GM23338 (cell line): ENCODE measurements at regions not wholly inside any gene's neighbourhood (a gene's known extent, or its start where the extent isn't known, plus 50 kb on each side); places are given as distances from the start of the nearest gene placed in this dataset.
"Not testable (repeated sequence)": the region's sequence is repeated elsewhere in the genome, so short reads cannot be mapped to it uniquely, and the experiment has no call there.

Experiments used
- ATAC-seq: fragments of 200-7000 bp; cut with Tn5 transposase; 3 replicates; pipeline ENCODE4 v1.9.1; 2020
- DNase-seq: peaks from one replicate; pipeline ENCODE4 v3.0.0-alpha.2; 2015; ENCODE audit warnings: low spot score
- H2AFZ ChIP-seq: fragments of 200-600 bp; sonication (generic); 2 replicates; pipeline ENCODE4 v1.8.0; 2016; ENCODE audit warnings: antibody characterized with exemption, mild to moderate bottlenecking, moderate library complexity
- H3F3A ChIP-seq: fragments of 200-600 bp; sonication (generic); replicated peaks from 2 replicates; pipeline ENCODE4 v1.8.0; 2017; ENCODE audit warnings: antibody characterized with exemption, mixed run types, low read depth
- H3K27ac ChIP-seq: fragments of 200-600 bp; sonication (generic); 2 replicates; pipeline ENCODE4 v1.6.1; 2016; ENCODE audit warnings: low read depth
- H3K27me3 ChIP-seq: fragments of 200-600 bp; sonication (generic); 2 replicates; pipeline ENCODE4 v1.8.0; 2016; ENCODE audit warnings: mild to moderate bottlenecking, mixed run types, moderate library complexity; ENCODE audit not compliant: insufficient read depth
- H3K36me3 ChIP-seq: fragments of 200-600 bp; sonication (generic); 2 replicates; pipeline ENCODE4 v1.8.0; 2016; ENCODE audit warnings: mild to moderate bottlenecking; ENCODE audit not compliant: insufficient read depth
- H3K4me1 ChIP-seq: fragments of 200-600 bp; sonication (generic); 2 replicates; pipeline ENCODE4 v1.8.0; 2016; ENCODE audit warnings: mild to moderate bottlenecking, moderate library complexity; ENCODE audit not compliant: insufficient read depth
- H3K4me2 ChIP-seq: fragments of 200-600 bp; sonication (generic); 2 replicates; pipeline ENCODE4 v1.7.1; 2017; ENCODE audit warnings: mixed run types
- H3K4me3 ChIP-seq: fragments of 200-600 bp; sonication (generic); 2 replicates; pipeline ENCODE4 v1.6.1; 2016; ENCODE audit warnings: mixed run types
- H3K79me2 ChIP-seq: fragments of 200-600 bp; sonication (generic); replicated peaks from 2 replicates; pipeline ENCODE4 v1.8.0; 2017; ENCODE audit warnings: mild to moderate bottlenecking; ENCODE audit not compliant: insufficient read depth
- H3K9me2 ChIP-seq: fragments of 200-600 bp; sonication (generic); 2 replicates; pipeline ENCODE4 v1.8.0; 2017; ENCODE audit not compliant: insufficient read depth
- H4K20me1 ChIP-seq: fragments of 200-600 bp; sonication (generic); replicated peaks from 2 replicates; pipeline ENCODE4 v1.8.0; 2017; ENCODE audit warnings: mild to moderate bottlenecking; ENCODE audit not compliant: insufficient read depth
- H3K27ac Mint-ChIP-seq: 2 replicates; pipeline ENCODE4 v1.8.0; 2020; ENCODE audit warnings: inconsistent platforms, mild to moderate bottlenecking, moderate library complexity, mixed read lengths
- H3K27me3 Mint-ChIP-seq: 3 replicates; pipeline ENCODE4 v1.8.0; 2022; ENCODE audit warnings: low read depth, mild to moderate bottlenecking, moderate library complexity, mixed read lengths, inconsistent platforms; ENCODE audit not compliant: insufficient read depth, poor library complexity
- H3K36me3 Mint-ChIP-seq: 3 replicates; pipeline ENCODE4 v1.8.0; 2021; ENCODE audit warnings: low read depth, mild to moderate bottlenecking, inconsistent platforms, moderate library complexity, mixed read lengths
- H3K4me1 Mint-ChIP-seq: 3 replicates; pipeline ENCODE4 v1.8.0; 2020; ENCODE audit warnings: mild to moderate bottlenecking, inconsistent platforms, mixed read lengths
- H3K4me3 Mint-ChIP-seq: 3 replicates; pipeline ENCODE4 v1.8.0; 2021; ENCODE audit warnings: moderate library complexity, mild to moderate bottlenecking, inconsistent platforms, mixed read lengths
- H3K9me3 Mint-ChIP-seq: 3 replicates; pipeline ENCODE4 v1.8.0; 2020; ENCODE audit warnings: moderate library complexity, mild to moderate bottlenecking, inconsistent platforms, mixed read lengths
- CREB1 ChIP-seq: fragments of 250-450 bp; sonication (Bioruptor Pico); IDR thresholded peaks from 2 replicates; pipeline ENCODE4 v1.5.0; 2020; ENCODE audit warnings: low read depth, mild to moderate bottlenecking, moderate library complexity
- CTCF ChIP-seq, 2 experiments: fragments of 200-600 bp in 1 of 2; sonication (generic) in 1 of 2; conservative IDR thresholded peaks; 2 replicates each; pipeline versions ENCODE4 v1.5.1 to v1.6.1; 2016 to 2017; ENCODE audit warnings: antibody characterized with exemption in 2 of 2, low read depth in 2 of 2, mild to moderate bottlenecking in 2 of 2, moderate library complexity in 1 of 2
- ETS1 ChIP-seq: IDR thresholded peaks from 2 replicates; pipeline ENCODE4 v1.6.1; 2016; ENCODE audit warnings: antibody characterized with exemption
- EZH2 ChIP-seq: fragments of 200-600 bp; sonication (generic); IDR thresholded peaks from one replicate; pipeline ENCODE4 v1.8.0; 2017; ENCODE audit warnings: antibody characterized with exemption, mild to moderate bottlenecking, low read depth; ENCODE audit not compliant: unreplicated experiment
- EZH2phosphoT487 ChIP-seq: fragments of 200-600 bp; sonication (generic); IDR thresholded peaks from one replicate; pipeline ENCODE4 v1.8.1; 2018; ENCODE audit warnings: antibody characterized with exemption; ENCODE audit not compliant: unreplicated experiment
- JUNB ChIP-seq: IDR thresholded peaks from one replicate; pipeline ENCODE4 v1.6.1; 2016; ENCODE audit warnings: antibody characterized with exemption; ENCODE audit not compliant: unreplicated experiment
- POLR2AphosphoS5 ChIP-seq: IDR thresholded peaks from 2 replicates; pipeline ENCODE4 v1.6.1; 2016; ENCODE audit warnings: antibody characterized with exemption, low read depth
- STAT1 ChIP-seq: IDR thresholded peaks from one replicate; pipeline ENCODE4 v1.6.1; 2016; ENCODE audit warnings: antibody characterized with exemption; ENCODE audit not compliant: unreplicated experiment
- ZNF114 ChIP-seq: fragments of 250-450 bp; sonication (Bioruptor Pico); IDR thresholded peaks from 2 replicates; pipeline ENCODE4 v1.5.0; 2020; ENCODE audit warnings: mild to moderate bottlenecking, moderate library complexity
- ZNF331 ChIP-seq: fragments of 250-450 bp; sonication (Bioruptor Pico); IDR thresholded peaks from 2 replicates; pipeline ENCODE4 v1.5.0; 2020; ENCODE audit warnings: low read depth, mild to moderate bottlenecking, moderate library complexity
- TF ChIP-seq, protein P1 (sequence below): IDR thresholded peaks from one replicate; pipeline ENCODE4 v1.6.1; 2018; ENCODE audit warnings: antibody characterized with exemption; ENCODE audit not compliant: unreplicated experiment

DNA sequence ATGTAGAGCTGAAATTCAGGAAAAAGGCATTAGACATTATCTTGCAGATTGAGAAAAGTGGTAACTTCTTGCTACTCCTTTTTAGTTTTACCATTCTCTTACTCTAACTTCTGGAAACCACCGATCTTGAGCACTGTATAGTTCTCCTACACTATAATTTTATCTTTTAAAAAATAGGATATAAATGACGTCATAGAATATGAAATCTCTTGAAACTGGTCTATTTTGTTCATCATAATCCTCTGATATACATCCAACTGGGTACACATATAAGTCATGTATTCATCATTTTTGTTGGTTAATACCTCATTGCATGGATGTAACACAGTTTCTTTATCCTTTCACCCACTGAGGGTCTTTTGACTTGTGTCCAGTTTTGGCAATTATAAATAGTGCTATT, 629.9 kb upstream of the PRR20A start (continued):
- TF ChIP-seq ZNF331 (CRISPR knock-in tag) = no peak

DNA sequence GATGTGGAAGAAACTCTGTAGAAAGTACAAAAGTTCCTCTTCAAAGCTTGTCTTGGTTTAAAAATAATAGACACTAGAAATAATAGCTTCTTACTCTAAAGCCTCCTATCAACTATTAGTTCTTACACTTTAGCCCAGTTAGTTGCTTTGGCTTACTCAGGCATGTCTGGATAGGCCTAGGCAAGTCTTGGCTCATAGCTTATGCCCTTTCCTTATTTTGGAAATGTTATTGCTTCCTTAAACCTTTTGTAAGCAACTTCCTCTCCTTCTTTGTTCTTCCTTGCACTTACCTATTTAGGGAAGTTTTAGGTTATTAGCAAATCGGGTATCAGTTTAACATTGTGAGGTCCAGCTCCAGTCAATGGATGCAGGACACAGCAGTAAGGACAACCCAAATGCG, 628.4 kb upstream of the PRR20A start:
- peak overlapping the region; percentile 71 for H3K27ac Mint-ChIP-seq
- Histone ChIP-seq H3K4me1 (peaks cover 29% of the 10 kb centered on the region), H3K4me2 (0 out of 2 replicates have a peak overlapping the region, but pooled peaks have one; percentile 19), H3K27ac (peak overlapping the region; percentile 52)
- not testable (repeated sequence) for H3K27me3 Mint-ChIP-seq, H3F3A ChIP-seq, H3K79me2 ChIP-seq, H3K36me3 Mint-ChIP-seq, H4K20me1 ChIP-seq, DNase-seq, H3K4me3 Mint-ChIP-seq, H3K9me3 Mint-ChIP-seq, H3K27me3 ChIP-seq, H3K9me2 ChIP-seq, H3K4me3 ChIP-seq, ATAC-seq, H2AFZ ChIP-seq, H3K36me3 ChIP-seq
- peaks cover 25% of the 10 kb centered on the region; the same call in 2 of the 3 replicates for H3K4me1 Mint-ChIP-seq

DNA sequence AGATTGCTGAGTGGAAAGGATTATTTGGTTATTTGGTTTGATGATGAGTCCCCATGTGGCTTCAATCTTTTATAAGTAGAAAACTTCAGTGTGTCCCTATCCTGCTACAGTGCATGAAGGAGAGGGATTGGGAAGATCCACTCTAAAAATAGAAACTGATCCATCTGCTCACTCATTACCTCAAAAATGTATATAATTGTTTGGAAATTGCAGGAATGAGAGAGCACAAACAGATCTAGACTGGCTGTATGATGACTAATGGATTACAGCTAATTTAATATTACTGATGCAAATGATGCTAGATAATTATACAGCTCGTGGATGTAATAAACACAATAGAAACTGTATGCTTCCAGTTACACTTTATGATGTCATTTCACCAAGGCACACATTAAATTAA, 625.3 kb upstream of the PRR20A start:
- Mint-ChIP-seq H3K9me3 (no peaks in the 10 kb centered on the region; the same call in 2 of the 3 replicates), H3K27me3 (no peaks in the 10 kb centered on the region), H3K36me3 (no peaks in the 10 kb centered on the region), H3K4me3 (no peak overlapping the region), H3K27ac (no peak overlapping the region), H3K4me1 (peaks cover 13% of the 10 kb centered on the region; the same call in 2 of the 3 replicates)
- H3K4me3 ChIP-seq = no peak overlapping the region
- H2AFZ ChIP-seq = no peak overlapping the region
- H3K79me2 ChIP-seq = no peaks in the 10 kb centered on the region
- DNase-seq = no peak
- no peaks in the 10 kb centered on the region for H4K20me1 ChIP-seq
- no peaks in the 10 kb centered on the region for H3F3A ChIP-seq
- no peaks in the 10 kb centered on the region for H3K27me3 ChIP-seq
- H3K4me2 ChIP-seq = no peak overlapping the region
- H3K4me1 ChIP-seq = peaks cover 15% of the 10 kb centered on the region
- ATAC-seq = no peak
- no peaks in the 10 kb centered on the region for H3K36me3 ChIP-seq
- 0 out of 2 replicates have a peak, but pooled peaks cover 19% of the 10 kb centered on the region for H3K9me2 ChIP-seq
- H3K27ac ChIP-seq = no peak overlapping the region
- TF ChIP-seq, protein P1, sequence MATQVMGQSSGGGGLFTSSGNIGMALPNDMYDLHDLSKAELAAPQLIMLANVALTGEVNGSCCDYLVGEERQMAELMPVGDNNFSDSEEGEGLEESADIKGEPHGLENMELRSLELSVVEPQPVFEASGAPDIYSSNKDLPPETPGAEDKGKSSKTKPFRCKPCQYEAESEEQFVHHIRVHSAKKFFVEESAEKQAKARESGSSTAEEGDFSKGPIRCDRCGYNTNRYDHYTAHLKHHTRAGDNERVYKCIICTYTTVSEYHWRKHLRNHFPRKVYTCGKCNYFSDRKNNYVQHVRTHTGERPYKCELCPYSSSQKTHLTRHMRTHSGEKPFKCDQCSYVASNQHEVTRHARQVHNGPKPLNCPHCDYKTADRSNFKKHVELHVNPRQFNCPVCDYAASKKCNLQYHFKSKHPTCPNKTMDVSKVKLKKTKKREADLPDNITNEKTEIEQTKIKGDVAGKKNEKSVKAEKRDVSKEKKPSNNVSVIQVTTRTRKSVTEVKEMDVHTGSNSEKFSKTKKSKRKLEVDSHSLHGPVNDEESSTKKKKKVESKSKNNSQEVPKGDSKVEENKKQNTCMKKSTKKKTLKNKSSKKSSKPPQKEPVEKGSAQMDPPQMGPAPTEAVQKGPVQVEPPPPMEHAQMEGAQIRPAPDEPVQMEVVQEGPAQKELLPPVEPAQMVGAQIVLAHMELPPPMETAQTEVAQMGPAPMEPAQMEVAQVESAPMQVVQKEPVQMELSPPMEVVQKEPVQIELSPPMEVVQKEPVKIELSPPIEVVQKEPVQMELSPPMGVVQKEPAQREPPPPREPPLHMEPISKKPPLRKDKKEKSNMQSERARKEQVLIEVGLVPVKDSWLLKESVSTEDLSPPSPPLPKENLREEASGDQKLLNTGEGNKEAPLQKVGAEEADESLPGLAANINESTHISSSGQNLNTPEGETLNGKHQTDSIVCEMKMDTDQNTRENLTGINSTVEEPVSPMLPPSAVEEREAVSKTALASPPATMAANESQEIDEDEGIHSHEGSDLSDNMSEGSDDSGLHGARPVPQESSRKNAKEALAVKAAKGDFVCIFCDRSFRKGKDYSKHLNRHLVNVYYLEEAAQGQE = no peak
- TF ChIP-seq CTCF (conservative IDR thresholded peaks at IDR 0.05; ENCODE audit: low read depth in 2 of 2) (no peak), ZNF114 (CRISPR knock-in tag) (no peak), ETS1 (no peak), STAT1 (no peak), POLR2AphosphoS5 (no peak), ZNF331 (CRISPR knock-in tag) (no peak), EZH2 (no peak), EZH2phosphoT487 (no peak), CREB1 (CRISPR knock-in tag) (no peak), JUNB (no peak)
